Mesendoderm (in vitro differentiated cells): ENCODE measurements at regions not wholly inside any gene's neighbourhood (a gene's known extent, or its start where the extent isn't known, plus 50 kb on each side); places are given as distances from the start of the nearest gene placed in this dataset.

Experiments used
- DNase-seq: peaks from one replicate; pipeline ENCODE4 v3.0.0; 2013
- H2AK5ac ChIP-seq: 2 replicates; pipeline ENCODE4 v1.6.1; 2013; ENCODE audit warnings: low read length, inconsistent platforms
- H2BK120ac ChIP-seq: 2 replicates; pipeline ENCODE4 v1.6.1; 2013; ENCODE audit warnings: low read depth, mild to moderate bottlenecking, low read length, moderate library complexity, mixed read lengths
- H2BK15ac ChIP-seq: replicated peaks from 2 replicates; pipeline ENCODE4 v1.6.1; 2013; ENCODE audit warnings: low read depth, mild to moderate bottlenecking, moderate library complexity
- H2BK5ac ChIP-seq: 2 replicates; pipeline ENCODE4 v1.6.1; 2013; ENCODE audit warnings: low read length, inconsistent platforms
- H3K18ac ChIP-seq: 2 replicates; pipeline ENCODE4 v1.6.1; 2013; ENCODE audit warnings: mild to moderate bottlenecking, low read length, mixed read lengths
- H3K23ac ChIP-seq: one replicate; pipeline ENCODE4 v1.6.1; 2013; ENCODE audit warnings: low read length
- H3K27ac ChIP-seq: 2 replicates; pipeline ENCODE4 v1.5.1; 2013; ENCODE audit warnings: low read depth, mild to moderate bottlenecking, inconsistent platforms, low read length, moderate library complexity
- H3K27me3 ChIP-seq: 2 replicates; pipeline ENCODE4 v1.6.1; 2013; ENCODE audit warnings: low read length, control low read depth, mild to moderate bottlenecking, inconsistent platforms; ENCODE audit not compliant: insufficient read depth, poor library complexity
- H3K36me3 ChIP-seq: 2 replicates; pipeline ENCODE4 v1.6.1; 2013; ENCODE audit warnings: low read length, inconsistent platforms; ENCODE audit not compliant: control insufficient read depth, insufficient read depth
- H3K4ac ChIP-seq: one replicate; pipeline ENCODE4 v1.6.1; 2013; ENCODE audit warnings: low read depth, mild to moderate bottlenecking, low read length, moderate library complexity
- H3K4me1 ChIP-seq: 2 replicates; pipeline ENCODE4 v1.6.1; 2013; ENCODE audit warnings: low read depth, low read length, inconsistent platforms; ENCODE audit not compliant: control insufficient read depth
- H3K4me2 ChIP-seq: 2 replicates; pipeline ENCODE4 v1.6.1; 2013; ENCODE audit warnings: low read length
- H3K4me3 ChIP-seq: 2 replicates; pipeline ENCODE4 v1.5.1; 2013; ENCODE audit warnings: mild to moderate bottlenecking, low read length
- H3K56ac ChIP-seq: one replicate; pipeline ENCODE4 v1.6.1; 2013; ENCODE audit warnings: low read length
- H3K79me1 ChIP-seq: 2 replicates; pipeline ENCODE4 v1.6.1; 2013; ENCODE audit warnings: low read length, inconsistent platforms
- H3K79me2 ChIP-seq: 2 replicates; pipeline ENCODE4 v1.6.1; 2013; ENCODE audit warnings: mild to moderate bottlenecking, low read length; ENCODE audit not compliant: control insufficient read depth, insufficient read depth
- H3K9ac ChIP-seq: 2 replicates; pipeline ENCODE4 v1.6.1; 2013; ENCODE audit warnings: low read length, inconsistent platforms
- H4K5ac ChIP-seq: one replicate; pipeline ENCODE4 v1.6.1; 2013; ENCODE audit warnings: low read length
- H4K8ac ChIP-seq: one replicate; pipeline ENCODE4 v1.6.1; 2013; ENCODE audit warnings: low read depth, mild to moderate bottlenecking, control low read depth, low read length, moderate library complexity
- WGBS: extraction: QIAGEN DNeasy Blood & Tissue Kit; methylation state at CpG from one replicate; pipeline ENCODE4 v1.1.7; 2013; ENCODE audit warnings: low lambda C conversion rate, missing lambda C conversion rate; ENCODE audit not compliant: insufficient coverage; ENCODE audit errors: extremely low coverage; 5-methylcytosine and 5-hydroxymethylcytosine counted together

GRCh38 chr2:15706424-15706823, 114.8 kb downstream of the DDX1 start:
- H3K9ac ChIP-seq, result no peak overlapping the region
- no peaks in the 10 kb centered on the region for H3K36me3 ChIP-seq
- no peaks in the 10 kb centered on the region for H3K79me1 ChIP-seq
- no peak overlapping the region for H3K4me2 ChIP-seq
- H2AK5ac ChIP-seq, result no peak overlapping the region
- no peak for DNase-seq
- H2BK5ac ChIP-seq, result no peak overlapping the region
- H3K4ac ChIP-seq, result no peak overlapping the region
- H3K27me3 ChIP-seq, result no peaks in the 10 kb centered on the region
- no peak overlapping the region for H2BK15ac ChIP-seq
- no peak overlapping the region for H3K27ac ChIP-seq
- no peak overlapping the region for H4K5ac ChIP-seq
- no peaks in the 10 kb centered on the region for H3K4me1 ChIP-seq
- no peaks in the 10 kb centered on the region for H3K79me2 ChIP-seq
- no peak overlapping the region for H2BK120ac ChIP-seq
- H4K8ac ChIP-seq, result no peak overlapping the region
- H3K4me3 ChIP-seq, result no peak overlapping the region
- no peak overlapping the region for H3K23ac ChIP-seq
- no peak overlapping the region for H3K18ac ChIP-seq
- no peak overlapping the region for H3K56ac ChIP-seq

- Histone ChIP-seq H3K4me3 (no peak overlapping the region), H3K36me3 (no peaks in the 10 kb centered on the region), H3K27ac (no peak overlapping the region), H3K56ac (no peak overlapping the region), H2BK5ac (no peak overlapping the region), H3K4ac (no peak overlapping the region), H2BK15ac (no peak overlapping the region), H3K18ac (no peak overlapping the region), H3K79me1 (no peaks in the 10 kb centered on the region), H3K4me2 (no peak overlapping the region), H2BK120ac (no peak overlapping the region), H3K9ac (no peak overlapping the region), H2AK5ac (no peak overlapping the region), H4K5ac (no peak overlapping the region), H3K23ac (no peak overlapping the region), H3K79me2 (no peaks in the 10 kb centered on the region), H3K4me1 (no peaks in the 10 kb centered on the region), H3K27me3 (no peaks in the 10 kb centered on the region), H4K8ac (no peak overlapping the region)
- no CpG with 5 or more reads among the region's 7 CpGs for WGBS
- DNase-seq, result no peak
These were observed 115.4 kb downstream of the DDX1 start for GRCh38 chr2:15706986-15707632.

- H3K4ac ChIP-seq, result no peak overlapping the region
- H3K4me3 ChIP-seq, result no peak overlapping the region
- H4K8ac ChIP-seq, result no peak overlapping the region
- no peak overlapping the region for H3K9ac ChIP-seq
- no peak overlapping the region for H2BK120ac ChIP-seq
- H3K4me1 ChIP-seq, result no peaks in the 10 kb centered on the region
- H3K27ac ChIP-seq, result no peak overlapping the region
- H3K79me1 ChIP-seq, result no peaks in the 10 kb centered on the region
- H3K18ac ChIP-seq, result no peak overlapping the region
- H4K5ac ChIP-seq, result no peak overlapping the region
- H3K4me2 ChIP-seq, result no peak overlapping the region
- no peak overlapping the region for H3K23ac ChIP-seq
- no peak overlapping the region for H2BK5ac ChIP-seq
- H3K56ac ChIP-seq, result no peak overlapping the region
- H3K36me3 ChIP-seq, result no peaks in the 10 kb centered on the region
- H2AK5ac ChIP-seq, result no peak overlapping the region
- no peaks in the 10 kb centered on the region for H3K79me2 ChIP-seq
- no CpG with 5 or more reads among the region's 5 CpGs for WGBS
- no peak overlapping the region for H2BK15ac ChIP-seq
- no peaks in the 10 kb centered on the region for H3K27me3 ChIP-seq
- no peak for DNase-seq
These were observed 116.5 kb downstream of the DDX1 start for GRCh38 chr2:15708161-15708560.

DNA sequence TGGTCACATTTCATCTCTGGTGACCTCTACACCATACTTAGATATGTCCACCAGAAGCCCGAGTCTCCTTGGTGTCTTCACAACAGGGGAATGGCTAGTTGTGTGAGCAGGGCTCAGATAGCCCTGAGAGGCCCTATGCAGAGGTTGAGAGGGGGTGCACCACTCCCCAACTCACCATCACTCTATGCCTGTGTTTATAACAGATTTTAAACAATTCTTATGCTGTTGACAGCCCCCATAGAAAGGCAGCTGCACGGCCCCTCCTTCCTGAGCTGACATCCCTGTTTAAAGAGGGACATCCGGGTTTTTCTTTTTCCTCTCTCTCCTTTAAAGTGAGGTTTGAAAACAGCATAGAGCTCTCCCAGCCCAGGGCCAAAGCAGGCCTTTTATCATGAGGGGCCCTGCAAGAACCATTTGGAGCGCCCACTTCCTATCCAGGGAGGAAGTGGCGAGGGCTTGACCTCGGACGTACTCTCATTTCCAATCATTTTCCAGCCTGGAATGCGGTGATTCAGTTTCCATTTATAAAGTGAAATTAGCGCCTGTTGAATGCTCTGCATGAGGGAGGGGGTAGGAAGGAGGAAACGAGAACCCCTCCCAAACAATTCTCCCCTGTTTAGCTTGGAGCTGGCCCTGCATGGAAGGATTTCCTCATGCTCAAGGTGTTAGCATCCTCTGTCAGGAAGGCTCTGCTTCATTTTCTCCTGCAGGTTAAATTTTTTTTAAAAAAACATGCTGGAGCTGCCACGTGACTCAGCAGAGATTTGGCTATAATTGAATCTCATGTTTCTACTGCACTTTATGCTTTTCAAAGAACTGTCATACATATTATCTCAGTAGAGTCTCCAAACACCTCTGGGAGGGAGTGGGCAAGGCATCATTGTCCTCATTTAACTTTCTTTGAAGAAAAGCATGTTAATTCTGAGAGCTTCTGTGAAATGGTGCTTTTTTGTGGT, 117.5 kb downstream of the DDX1 start:
- no CpG with 5 or more reads among the region's 11 CpGs for WGBS
- DNase-seq, result no peak

DNA sequence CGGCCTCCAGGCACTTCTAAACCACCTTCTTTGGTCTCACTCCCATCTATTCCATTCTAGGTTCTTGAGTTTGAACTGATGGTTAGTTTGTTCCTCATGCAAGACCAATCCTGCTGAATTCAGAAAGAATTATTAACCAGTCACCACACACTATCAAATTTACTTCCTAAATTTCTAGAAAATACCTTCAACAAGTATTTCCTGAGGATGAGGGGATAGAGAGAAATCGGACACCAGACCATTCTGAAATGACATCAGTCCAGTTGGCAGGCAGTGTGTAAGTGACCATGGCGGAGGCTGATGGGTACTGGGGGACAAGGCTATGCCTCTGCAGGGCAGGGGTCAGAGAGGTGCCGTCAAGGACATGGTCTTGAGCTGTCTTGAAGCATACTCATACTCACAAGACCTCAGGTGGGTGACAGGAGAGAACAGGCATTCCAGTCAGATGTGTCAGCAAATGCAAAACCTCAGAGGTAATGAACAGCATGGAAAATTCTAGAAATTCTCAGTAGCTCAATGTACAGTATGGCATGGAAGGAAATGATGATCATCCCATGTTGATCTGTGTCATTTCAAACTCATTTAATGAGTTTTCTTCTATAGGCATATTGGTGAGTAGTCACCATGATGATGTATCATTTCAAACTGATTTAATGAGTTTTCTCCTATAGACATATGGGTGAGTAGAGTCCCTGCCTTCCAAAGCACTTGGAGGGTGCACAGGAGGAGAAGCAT, 119.6 kb downstream of the DDX1 start:
- no peak overlapping the region for H3K23ac ChIP-seq
- H2BK5ac ChIP-seq, result no peak overlapping the region
- H2BK120ac ChIP-seq, result no peak overlapping the region
- peak; percentile 34 for DNase-seq
- no peaks in the 10 kb centered on the region for H3K27me3 ChIP-seq
- H3K79me2 ChIP-seq, result no peaks in the 10 kb centered on the region
- no peaks in the 10 kb centered on the region for H3K36me3 ChIP-seq
- no peak overlapping the region for H3K56ac ChIP-seq
- no peaks in the 10 kb centered on the region for H3K79me1 ChIP-seq
- no peak overlapping the region for H2BK15ac ChIP-seq
- no peak overlapping the region for H4K5ac ChIP-seq
- no peak overlapping the region for H2AK5ac ChIP-seq
- no peak overlapping the region for H3K4me3 ChIP-seq
- H3K4me1 ChIP-seq, result no peaks in the 10 kb centered on the region
- no CpG with 5 or more reads among the region's 4 CpGs for WGBS
- H3K9ac ChIP-seq, result no peak overlapping the region
- no peak overlapping the region for H3K18ac ChIP-seq
- H3K4me2 ChIP-seq, result no peak overlapping the region
- H4K8ac ChIP-seq, result no peak overlapping the region
- H3K27ac ChIP-seq, result no peak overlapping the region
- no peak overlapping the region for H3K4ac ChIP-seq

More for the DNA sequence above, 117.5 kb downstream of the DDX1 start:
- Histone ChIP-seq H3K56ac (no peak overlapping the region), H3K23ac (no peak overlapping the region), H3K4ac (no peak overlapping the region), H3K27me3 (no peaks in the 10 kb centered on the region), H3K79me1 (no peaks in the 10 kb centered on the region), H3K36me3 (no peaks in the 10 kb centered on the region), H4K8ac (no peak overlapping the region), H2BK5ac (no peak overlapping the region), H3K4me3 (no peak overlapping the region), H3K79me2 (no peaks in the 10 kb centered on the region), H3K4me2 (no peak overlapping the region), H2BK120ac (no peak overlapping the region), H2BK15ac (no peak overlapping the region), H2AK5ac (no peak overlapping the region), H4K5ac (no peak overlapping the region), H3K9ac (no peak overlapping the region), H3K4me1 (no peaks in the 10 kb centered on the region), H3K18ac (no peak overlapping the region), H3K27ac (no peak overlapping the region)
